Peyer's patch (tissue), 4 donors: ENCODE measurements at regions not wholly inside any gene's neighbourhood (a gene's known extent, or its start where the extent isn't known, plus 50 kb on each side); places are given as distances from the start of the nearest gene placed in this dataset.

Experiments used
- DNase-seq, 3 donors: peaks; one replicate each; pipeline ENCODE4 v3.0.0-alpha.2; 2017 to 2019
- H3K27ac ChIP-seq, 4 donors: fragments of 200-600 bp; sonication (generic); one replicate each; pipeline ENCODE4 v1.5.1; 2016 to 2019
- H3K27me3 ChIP-seq, 2 donors: fragments of 200-600 bp; sonication (generic); one replicate each; pipeline ENCODE4 v1.5.1; 2019
- H3K36me3 ChIP-seq, 3 donors: fragments of 200-600 bp; sonication (generic); one replicate each; pipeline ENCODE4 v1.5.1; 2016 to 2019
- H3K4me1 ChIP-seq, 4 donors: fragments of 200-600 bp; sonication (generic); one replicate each; pipeline ENCODE4 v1.5.1; 2016 to 2019
- H3K4me3 ChIP-seq, 4 donors: fragments of 200-600 bp; sonication (generic); 1 replicate in 3 of 4; 2 replicates in 1 of 4; pipeline ENCODE4 v1.5.1; 2016 to 2019; ENCODE audit warnings: mild to moderate bottlenecking in 1 of 4
- H3K9me3 ChIP-seq, 4 donors: fragments of 200-600 bp; sonication (generic); one replicate each; pipeline ENCODE4 v1.5.1; 2016 to 2019; ENCODE audit warnings: mild to moderate bottlenecking in 1 of 4
- POLR2A ChIP-seq, 2 donors: fragments of 450-650 bp; IDR thresholded peaks; one replicate each; pipeline ENCODE4 v1.5.1; 2017; ENCODE audit warnings: antibody characterized with exemption in 2 of 2, mild to moderate bottlenecking in 2 of 2, moderate library complexity in 2 of 2
- TF ChIP-seq, protein P1 (sequence below), 6 experiments: fragments of 450-650 bp in 4 of 6; fragments of 200-600 bp in 2 of 6; sonication (generic) in 1 of 6; IDR thresholded peaks; one replicate each; pipeline ENCODE4 v1.5.1; 2017 to 2019; ENCODE audit warnings: antibody characterized with exemption in 6 of 6, mild to moderate bottlenecking in 3 of 6, moderate library complexity in 1 of 6

DNA sequence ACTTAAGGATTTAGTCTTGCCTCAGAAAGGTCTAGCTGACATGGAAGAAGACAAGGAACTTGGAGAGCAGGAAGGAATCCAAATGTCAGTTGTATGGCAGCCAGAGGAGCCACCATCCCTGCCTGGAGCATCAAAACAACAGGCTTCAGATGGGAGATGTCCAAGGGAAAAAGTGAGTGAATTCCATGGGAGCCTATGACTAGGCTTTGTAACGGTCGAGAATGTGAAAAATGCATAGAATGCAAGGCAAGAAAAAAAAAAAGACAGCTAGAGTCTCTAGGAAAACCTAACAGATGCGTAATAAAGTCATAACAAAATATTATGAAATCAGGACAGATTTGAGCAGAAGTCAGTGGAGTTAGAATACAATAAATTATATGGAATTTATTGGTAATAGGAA lies 183.7 kb upstream of the LSM14A start:
- no peak for TF ChIP-seq POLR2A (IDR thresholded peaks at IDR 0.05)
- TF ChIP-seq, protein P1, sequence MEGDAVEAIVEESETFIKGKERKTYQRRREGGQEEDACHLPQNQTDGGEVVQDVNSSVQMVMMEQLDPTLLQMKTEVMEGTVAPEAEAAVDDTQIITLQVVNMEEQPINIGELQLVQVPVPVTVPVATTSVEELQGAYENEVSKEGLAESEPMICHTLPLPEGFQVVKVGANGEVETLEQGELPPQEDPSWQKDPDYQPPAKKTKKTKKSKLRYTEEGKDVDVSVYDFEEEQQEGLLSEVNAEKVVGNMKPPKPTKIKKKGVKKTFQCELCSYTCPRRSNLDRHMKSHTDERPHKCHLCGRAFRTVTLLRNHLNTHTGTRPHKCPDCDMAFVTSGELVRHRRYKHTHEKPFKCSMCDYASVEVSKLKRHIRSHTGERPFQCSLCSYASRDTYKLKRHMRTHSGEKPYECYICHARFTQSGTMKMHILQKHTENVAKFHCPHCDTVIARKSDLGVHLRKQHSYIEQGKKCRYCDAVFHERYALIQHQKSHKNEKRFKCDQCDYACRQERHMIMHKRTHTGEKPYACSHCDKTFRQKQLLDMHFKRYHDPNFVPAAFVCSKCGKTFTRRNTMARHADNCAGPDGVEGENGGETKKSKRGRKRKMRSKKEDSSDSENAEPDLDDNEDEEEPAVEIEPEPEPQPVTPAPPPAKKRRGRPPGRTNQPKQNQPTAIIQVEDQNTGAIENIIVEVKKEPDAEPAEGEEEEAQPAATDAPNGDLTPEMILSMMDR (IDR thresholded peaks at IDR 0.05), result no peak
- Histone ChIP-seq H3K4me3 (no peak overlapping the region), H3K36me3 (no peaks in the 10 kb centered on the region), H3K4me1 (no peaks in the 10 kb centered on the region), H3K27ac (no peak overlapping the region), H3K27me3 (no peaks in the 10 kb centered on the region), H3K9me3 (peaks cover 0 to 5% (median 0%) of the 10 kb centered on the region in 4 donors)
- no peak for DNase-seq

DNA sequence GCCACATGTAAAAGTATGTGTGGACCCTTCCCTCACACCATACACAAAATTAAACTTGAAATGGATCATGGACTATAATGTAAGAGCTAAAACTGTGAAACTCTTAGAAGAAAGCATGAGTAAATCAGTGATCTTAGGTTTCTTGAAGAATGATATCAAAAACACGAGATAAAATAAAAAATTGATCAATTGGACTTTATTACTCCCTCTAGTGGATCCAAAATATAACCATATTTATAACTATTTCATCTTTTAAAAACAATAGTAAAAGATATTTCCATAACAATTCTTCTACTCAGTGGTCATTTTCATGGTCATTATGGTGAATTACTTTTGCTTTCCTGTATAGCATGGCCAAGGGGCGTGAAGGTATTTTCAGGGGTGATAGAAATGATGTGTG lies 174.6 kb upstream of the LSM14A start:
- TF ChIP-seq, protein P1 (IDR thresholded peaks at IDR 0.05), result peak in 1 of 6 experiments; percentile 4
- no peak for TF ChIP-seq POLR2A (IDR thresholded peaks at IDR 0.05)
- DNase-seq, result no peak
- H3K4me1 ChIP-seq, result no peaks in the 10 kb centered on the region

DNA sequence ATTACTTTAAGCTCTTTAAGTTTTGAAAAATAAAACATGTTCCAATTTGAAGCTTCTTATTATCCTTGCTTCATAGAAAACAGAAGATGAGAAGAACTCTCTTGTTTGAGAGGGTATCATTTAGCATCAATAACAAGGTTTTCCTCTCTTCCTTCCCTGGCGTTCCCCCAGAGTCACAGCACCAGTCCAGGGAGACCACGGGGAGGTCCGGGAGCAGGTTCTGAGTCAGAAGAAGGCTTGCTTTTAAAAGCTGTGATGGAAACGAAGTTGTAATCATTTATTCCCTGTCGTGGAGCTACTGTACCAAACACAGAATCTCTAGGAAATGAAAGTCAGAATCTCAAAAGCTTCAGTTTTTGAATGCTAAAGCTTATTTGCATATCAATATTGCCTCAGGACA lies 174.0 kb upstream of the LSM14A start:
- Histone ChIP-seq H3K36me3 (no peaks in the 10 kb centered on the region), H3K27ac (no peak overlapping the region), H3K4me1 (no peaks in the 10 kb centered on the region), H3K27me3 (no peaks in the 10 kb centered on the region), H3K9me3 (no peaks in the 10 kb centered on the region), H3K4me3 (no peak overlapping the region)
- no peak for TF ChIP-seq POLR2A (IDR thresholded peaks at IDR 0.05)
- TF ChIP-seq, protein P1 (IDR thresholded peaks at IDR 0.05), result no peak
- no peak for DNase-seq

More for the DNA sequence above, 174.6 kb upstream of the LSM14A start:
- no peaks in the 10 kb centered on the region for H3K9me3 ChIP-seq
- no peaks in the 10 kb centered on the region for H3K27me3 ChIP-seq
- no peak overlapping the region for H3K27ac ChIP-seq
- H3K4me3 ChIP-seq, result no peak overlapping the region
- no peaks in the 10 kb centered on the region for H3K36me3 ChIP-seq

DNA sequence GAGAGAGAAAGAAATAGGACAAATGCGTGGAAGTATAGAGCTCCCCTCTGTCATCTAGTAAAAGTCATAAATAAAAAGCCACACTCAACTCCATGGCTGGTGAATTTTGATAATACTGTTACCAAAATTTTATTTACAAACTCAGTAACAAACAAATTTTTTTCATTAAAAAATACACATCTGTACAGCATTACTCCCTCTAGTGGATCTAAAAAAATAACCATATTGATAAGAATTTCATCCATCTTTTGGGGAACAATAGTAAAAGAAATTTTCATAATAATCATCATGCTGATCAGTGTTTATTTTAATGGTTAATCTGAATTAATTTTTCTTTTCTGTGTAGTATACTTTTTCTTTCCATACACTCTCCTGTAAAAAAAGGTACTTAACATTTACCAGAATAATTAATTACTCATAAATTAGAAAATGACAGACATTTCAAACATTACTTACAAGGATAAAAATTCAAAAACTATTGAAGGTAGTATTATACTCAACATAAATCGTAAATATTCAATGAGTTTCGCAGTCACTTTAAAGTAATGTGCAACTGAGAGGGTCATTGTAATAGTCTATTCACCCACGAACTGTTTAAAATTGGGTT lies 173.5 kb upstream of the LSM14A start:
- H3K9me3 ChIP-seq, result no peaks in the 10 kb centered on the region
- TF ChIP-seq, protein P1 (IDR thresholded peaks at IDR 0.05), result peak in 4 of 6 experiments; percentile 7 to 40 (median 31)
- no peak for TF ChIP-seq POLR2A (IDR thresholded peaks at IDR 0.05)
- H3K27ac ChIP-seq, result no peak overlapping the region
- no peaks in the 10 kb centered on the region for H3K4me1 ChIP-seq
- H3K36me3 ChIP-seq, result no peaks in the 10 kb centered on the region
- no peak for DNase-seq
- H3K4me3 ChIP-seq, result no peak overlapping the region
- no peaks in the 10 kb centered on the region for H3K27me3 ChIP-seq

DNA sequence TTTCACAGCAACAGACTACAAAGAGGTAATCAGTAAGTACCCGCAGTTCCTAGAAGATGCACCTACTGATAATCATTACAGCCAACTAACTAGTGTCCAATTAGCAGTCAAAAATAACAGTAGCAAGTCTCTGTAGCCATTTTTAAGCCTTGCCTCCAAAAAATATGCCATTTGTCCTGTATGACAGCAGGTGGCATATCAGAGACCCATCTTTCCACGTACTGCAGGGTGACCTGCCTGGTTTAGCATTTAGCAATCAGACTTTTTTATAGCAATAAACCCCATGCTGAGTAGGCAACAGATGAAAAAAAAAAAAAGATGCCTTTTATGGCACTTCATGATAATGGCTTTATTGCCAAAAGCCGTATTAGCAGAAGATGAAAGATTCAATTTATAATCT lies 155.3 kb upstream of the LSM14A start:
- Histone ChIP-seq H3K27me3 (no peaks in the 10 kb centered on the region), H3K9me3 (no peaks in the 10 kb centered on the region), H3K27ac (no peak overlapping the region), H3K36me3 (no peaks in the 10 kb centered on the region), H3K4me3 (no peak overlapping the region), H3K4me1 (no peaks in the 10 kb centered on the region)
- no peak for DNase-seq
- TF ChIP-seq POLR2A (IDR thresholded peaks at IDR 0.05), result no peak
- TF ChIP-seq, protein P1 (IDR thresholded peaks at IDR 0.05), result no peak

DNA sequence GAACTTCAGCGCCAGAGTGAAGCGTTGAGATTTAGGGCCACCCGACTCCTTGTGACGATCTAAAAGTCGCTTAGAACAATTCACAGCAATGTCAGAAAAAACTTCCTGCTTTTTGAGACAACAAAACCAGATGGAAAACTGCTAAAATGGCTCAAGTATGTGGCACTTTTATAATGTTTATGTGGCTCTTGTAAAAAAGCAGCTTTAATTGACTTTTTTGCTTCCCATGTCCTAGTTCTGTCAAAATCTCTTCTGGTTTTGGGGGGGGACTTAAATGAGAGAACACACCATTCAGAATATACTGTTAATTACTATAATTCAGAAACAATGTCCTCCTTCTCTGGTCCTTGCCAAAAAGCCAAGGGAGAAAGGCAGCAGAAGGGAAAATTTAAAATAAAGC lies 154.7 kb upstream of the LSM14A start:
- H3K9me3 ChIP-seq, result peaks cover 0 to 2% (median 0%) of the 10 kb centered on the region in 4 donors

More for the DNA sequence above, 154.7 kb upstream of the LSM14A start:
- no peak for DNase-seq
- no peaks in the 10 kb centered on the region for H3K27me3 ChIP-seq
- no peak overlapping the region for H3K27ac ChIP-seq
- H3K4me1 ChIP-seq, result no peaks in the 10 kb centered on the region
- H3K4me3 ChIP-seq, result no peak overlapping the region
- TF ChIP-seq, protein P1 (IDR thresholded peaks at IDR 0.05), result no peak
- TF ChIP-seq POLR2A (IDR thresholded peaks at IDR 0.05), result no peak
- H3K36me3 ChIP-seq, result no peaks in the 10 kb centered on the region
